NCI-H446 (cell line): ENCODE measurements at regions not wholly inside any gene's neighbourhood (a gene's known extent, or its start where the extent isn't known, plus 50 kb on each side); places are given as distances from the start of the nearest gene placed in this dataset.

ENCODE experiments used
- DNase-seq, 2 experiments: peaks; one replicate each; lab custom pipeline; 2025; lab: John Stamatoyannopoulos, UW

GRCh38 chr7:68006619-68007018 lies 1010.0 kb downstream of the TYW1 start:
- no peak for DNase-seq

GRCh38 chr7:68009716-68010115 lies 1013.1 kb downstream of the TYW1 start:
- no peak for DNase-seq

GRCh38 chr7:68014031-68014736 lies 1017.6 kb downstream of the TYW1 start:
- no peak for DNase-seq

GRCh38 chr7:68015122-68015977 lies 1018.7 kb downstream of the TYW1 start:
- no peak for DNase-seq

GRCh38 chr7:68015978-68016532 lies 1019.4 kb downstream of the TYW1 start:
- no peak for DNase-seq

GRCh38 chr7:68020102-68020501 lies 1023.5 kb downstream of the TYW1 start:
- no peak for DNase-seq

GRCh38 chr7:68025369-68025768 lies 1028.7 kb downstream of the TYW1 start:
- no peak for DNase-seq

- DNase-seq = no peak
Observed at GRCh38 chr7:68030530-68030929, 1033.9 kb downstream of the TYW1 start.

GRCh38 chr7:68031180-68031943 lies 1034.7 kb downstream of the TYW1 start:
- DNase-seq = no peak

- no peak for DNase-seq
Observed at GRCh38 chr7:68038621-68039314, 1042.1 kb downstream of the TYW1 start.

GRCh38 chr7:68041554-68041953 lies 1044.9 kb downstream of the TYW1 start:
- no peak for DNase-seq

- no peak for DNase-seq
Observed at GRCh38 chr7:68043546-68043945, 1046.9 kb downstream of the TYW1 start.

GRCh38 chr7:68050627-68051026 lies 1054.0 kb downstream of the TYW1 start:
- DNase-seq = no peak

- no peak for DNase-seq
Observed at GRCh38 chr7:68058014-68058413, 1061.4 kb downstream of the TYW1 start.

GRCh38 chr7:68063171-68063570 lies 1066.5 kb downstream of the TYW1 start:
- no peak for DNase-seq

GRCh38 chr7:68065581-68065980 lies 1068.9 kb downstream of the TYW1 start:
- no peak for DNase-seq

GRCh38 chr7:68067845-68068244 lies 1071.2 kb downstream of the TYW1 start:
- DNase-seq = no peak

GRCh38 chr7:68070992-68071391 lies 1074.4 kb downstream of the TYW1 start:
- no peak for DNase-seq

- DNase-seq = no peak
Observed at GRCh38 chr7:68073701-68074100, 1077.1 kb downstream of the TYW1 start.

GRCh38 chr7:68074242-68074641 lies 1077.6 kb downstream of the TYW1 start:
- no peak for DNase-seq

GRCh38 chr7:68078157-68078710 lies 1081.6 kb downstream of the TYW1 start:
- no peak for DNase-seq
